Parathyroid adenoma (tissue), 2 donors: ENCODE measurements at regions not wholly inside any gene's neighbourhood (a gene's known extent, or its start where the extent isn't known, plus 50 kb on each side); places are given as distances from the start of the nearest gene placed in this dataset.

Source experiments
- H2AFZ ChIP-seq: fragments of 300-600 bp; sonication (generic); one replicate; pipeline ENCODE4 v1.7.0; 2017; ENCODE audit warnings: antibody characterized with exemption, mild to moderate bottlenecking
- H3K27ac ChIP-seq: fragments of 300-600 bp; sonication (generic); one replicate; pipeline ENCODE4 v1.7.0; 2017
- H3K27me3 ChIP-seq: fragments of 300-600 bp; sonication (generic); one replicate; pipeline ENCODE4 v1.7.0; 2017; ENCODE audit warnings: low read length; ENCODE audit not compliant: control insufficient read depth, insufficient read depth
- H3K36me3 ChIP-seq: fragments of 300-600 bp; sonication (generic); one replicate; pipeline ENCODE4 v1.7.0; 2017; ENCODE audit warnings: low read length; ENCODE audit not compliant: control insufficient read depth, insufficient read depth
- H3K4me1 ChIP-seq: fragments of 300-600 bp; sonication (generic); one replicate; pipeline ENCODE4 v1.7.0; 2017; ENCODE audit warnings: control low read depth
- H3K4me2 ChIP-seq: fragments of 300-600 bp; sonication (generic); one replicate; pipeline ENCODE4 v1.7.0; 2017; ENCODE audit warnings: low read length
- H3K4me3 ChIP-seq: fragments of 300-600 bp; sonication (generic); one replicate; pipeline ENCODE4 v1.7.0; 2017; ENCODE audit warnings: low read depth, low read length
- H3K79me2 ChIP-seq: fragments of 300-600 bp; sonication (generic); one replicate; pipeline ENCODE4 v1.7.0; 2017; ENCODE audit warnings: control low read depth
- H3K9ac ChIP-seq: fragments of 300-600 bp; sonication (generic); one replicate; pipeline ENCODE4 v1.7.0; 2017; ENCODE audit warnings: mild to moderate bottlenecking
- H3K9me3 ChIP-seq: fragments of 300-600 bp; sonication (generic); one replicate; pipeline ENCODE4 v1.7.0; 2017; ENCODE audit warnings: low read length; ENCODE audit not compliant: control insufficient read depth
- CTCF ChIP-seq: fragments of 300-600 bp; sonication (generic); IDR thresholded peaks from one replicate; pipeline ENCODE4 v1.7.0; 2017; ENCODE audit warnings: antibody characterized with exemption, mild to moderate bottlenecking
- donor health status: primary hyperparathyroidism.

- Histone ChIP-seq H3K36me3 (no peaks in the 10 kb centered on the region), H2AFZ (no peak overlapping the region), H3K9ac (no peak overlapping the region), H3K27me3 (no peaks in the 10 kb centered on the region), H3K27ac (no peak overlapping the region), H3K4me1 (no peaks in the 10 kb centered on the region), H3K79me2 (no peaks in the 10 kb centered on the region), H3K4me3 (no peak overlapping the region), H3K4me2 (no peak overlapping the region), H3K9me3 (no peaks in the 10 kb centered on the region)
- no peak for TF ChIP-seq CTCF
Measured at GRCh38 chr18:56021809-56022195, 433.8 kb upstream of the TCF4 start.

GRCh38 chr18:56021136-56021808 lies 433.3 kb upstream of the TCF4 start:
- H3K9ac ChIP-seq, result no peak overlapping the region
- no peaks in the 10 kb centered on the region for H3K79me2 ChIP-seq
- H3K27ac ChIP-seq, result no peak overlapping the region
- H2AFZ ChIP-seq, result no peak overlapping the region
- H3K4me1 ChIP-seq, result no peaks in the 10 kb centered on the region
- H3K4me3 ChIP-seq, result no peak overlapping the region
- no peak overlapping the region for H3K4me2 ChIP-seq
- no peaks in the 10 kb centered on the region for H3K9me3 ChIP-seq
- H3K27me3 ChIP-seq, result no peaks in the 10 kb centered on the region
- no peak for TF ChIP-seq CTCF
- H3K36me3 ChIP-seq, result no peaks in the 10 kb centered on the region

- H3K79me2 ChIP-seq, result no peaks in the 10 kb centered on the region
- no peaks in the 10 kb centered on the region for H3K27me3 ChIP-seq
- no peak overlapping the region for H2AFZ ChIP-seq
- H3K9me3 ChIP-seq, result no peaks in the 10 kb centered on the region
- H3K4me2 ChIP-seq, result no peak overlapping the region
- no peaks in the 10 kb centered on the region for H3K4me1 ChIP-seq
- H3K27ac ChIP-seq, result no peak overlapping the region
- H3K4me3 ChIP-seq, result no peak overlapping the region
- H3K9ac ChIP-seq, result no peak overlapping the region
- TF ChIP-seq CTCF, result no peak
- no peaks in the 10 kb centered on the region for H3K36me3 ChIP-seq
Measured at GRCh38 chr18:56019908-56020307, 431.9 kb upstream of the TCF4 start.

GRCh38 chr18:56019156-56019555 lies 431.2 kb upstream of the TCF4 start:
- Histone ChIP-seq H3K27me3 (no peaks in the 10 kb centered on the region), H2AFZ (no peak overlapping the region), H3K9me3 (no peaks in the 10 kb centered on the region), H3K27ac (no peak overlapping the region), H3K4me2 (no peak overlapping the region), H3K79me2 (no peaks in the 10 kb centered on the region), H3K4me1 (no peaks in the 10 kb centered on the region), H3K9ac (no peak overlapping the region), H3K36me3 (no peaks in the 10 kb centered on the region), H3K4me3 (no peak overlapping the region)
- TF ChIP-seq CTCF, result no peak

GRCh38 chr18:56009411-56009810 lies 421.4 kb upstream of the TCF4 start:
- H3K4me3 ChIP-seq, result no peak overlapping the region
- H3K36me3 ChIP-seq, result no peaks in the 10 kb centered on the region
- no peaks in the 10 kb centered on the region for H3K79me2 ChIP-seq
- H3K9me3 ChIP-seq, result no peaks in the 10 kb centered on the region
- H3K9ac ChIP-seq, result no peak overlapping the region
- H2AFZ ChIP-seq, result no peak overlapping the region
- no peaks in the 10 kb centered on the region for H3K4me1 ChIP-seq
- TF ChIP-seq CTCF, result no peak
- no peaks in the 10 kb centered on the region for H3K27me3 ChIP-seq
- H3K4me2 ChIP-seq, result no peak overlapping the region
- H3K27ac ChIP-seq, result no peak overlapping the region
